GM10248 (cell line): ENCODE measurements at regions not wholly inside any gene's neighbourhood (a gene's known extent, or its start where the extent isn't known, plus 50 kb on each side); places are given as distances from the start of the nearest gene placed in this dataset.

Experiments
- CTCF ChIA-PET: fragments of 300-600 bp; sonication (Branson Sonifier 250); formaldehyde crosslinking; extraction: SDS; loops from one replicate; lab custom pipeline; 2021; ENCODE audit warnings: antibody characterized with exemption; lab: Yijun Ruan, JAX
- POLR2A ChIA-PET: fragments of 350-650 bp; sonication (Branson Sonifier 250); formaldehyde crosslinking; extraction: SDS; loops from one replicate; lab custom pipeline; 2020; ENCODE audit warnings: antibody characterized with exemption; lab: Yijun Ruan, JAX
- DNase-seq: peaks from one replicate; pipeline ENCODE4 v3.0.0; 2012; ENCODE audit errors: extremely low spot score
- CTCF ChIP-seq: IDR thresholded peaks from 2 replicates; pipeline ENCODE4 v1.5.1; 2012; ENCODE audit warnings: mild to moderate bottlenecking, low read depth; ENCODE audit errors: extremely low read depth, missing control alignments, control extremely low read depth

- CTCF ChIA-PET, result interaction anchor here (1.7 kb wide), 1 partner anchor 11 kb away, joined by 3 read pairs; no protein-coding TSS in a partner anchor
- no peak for DNase-seq
- POLR2A ChIA-PET, result no interaction called here
- no peak for TF ChIP-seq CTCF
Observed at GRCh38 chr10:62560201-62560819, 186.1 kb downstream of the ZNF365 start.

GRCh38 chr10:62561151-62561550, 187.0 kb downstream of the ZNF365 start:
- no peak for TF ChIP-seq CTCF
- DNase-seq, result no peak
- CTCF ChIA-PET, result interaction anchor here (1.6 to 1.8 kb wide), 3 partner anchors 11 to 257 kb away, joined by 3 read pairs; no protein-coding TSS in a partner anchor
- POLR2A ChIA-PET, result no interaction called here

GRCh38 chr10:62562101-62562500, 187.9 kb downstream of the ZNF365 start:
- ChIA-PET POLR2A (no interaction called here), CTCF (interaction anchor here (0.6 to 2.1 kb wide), 9 partner anchors 11 to 256 kb away, joined by 3 to 6 read pairs (median 3); no protein-coding TSS in a partner anchor)
- TF ChIP-seq CTCF, result no peak
- no peak for DNase-seq

GRCh38 chr10:62562795-62563194, 188.6 kb downstream of the ZNF365 start:
- POLR2A ChIA-PET, result interaction anchor here (0.6 kb wide), 1 partner anchor 1016 kb away, joined by 4 read pairs; no protein-coding TSS in a partner anchor
- TF ChIP-seq CTCF, result no peak
- no peak for DNase-seq
- CTCF ChIA-PET, result interaction anchor here (1.0 to 2.2 kb wide), 11 partner anchors 8 to 256 kb away, joined by 3 to 8 read pairs (median 3); no protein-coding TSS in a partner anchor

- no peak for DNase-seq
- TF ChIP-seq CTCF, result no peak
- CTCF ChIA-PET, result interaction anchor here (1.1 to 1.9 kb wide), 5 partner anchors 20 to 127 kb away, joined by 3 to 7 read pairs (median 3); no protein-coding TSS in a partner anchor
- POLR2A ChIA-PET, result no interaction called here
Observed at GRCh38 chr10:62573929-62574328, 199.8 kb downstream of the ZNF365 start.

GRCh38 chr10:62577076-62577475, 202.9 kb downstream of the ZNF365 start:
- POLR2A ChIA-PET, result no interaction called here
- TF ChIP-seq CTCF, result no peak
- CTCF ChIA-PET, result interaction anchor here (0.7 to 2.9 kb wide), 10 partner anchors 9 to 241 kb away, joined by 3 to 16 read pairs (median 4); partner anchors contain the start of gene ADO
- no peak for DNase-seq
